A549 (cell line): ENCODE measurements at regions not wholly inside any gene's neighbourhood (a gene's known extent, or its start where the extent isn't known, plus 50 kb on each side); places are given as distances from the start of the nearest gene placed in this dataset.

ENCODE experiments used
- ESRRA ChIP-seq: fragments of 150-350 bp; IDR thresholded peaks from 2 replicates; pipeline ENCODE4 v1.6.1; 2014; ENCODE audit warnings: mild to moderate bottlenecking, low read length, borderline replicate concordance
- HOXA7 ChIP-seq: fragments of 250-450 bp; sonication (Bioruptor Pico); IDR thresholded peaks from 2 replicates; pipeline ENCODE4 v1.5.0; 2020; ENCODE audit warnings: mild to moderate bottlenecking, moderate library complexity
- MAFK ChIP-seq: fragments of 450-650 bp; IDR thresholded peaks from 2 replicates; pipeline ENCODE4 v1.6.1; 2014; ENCODE audit not compliant: partially characterized antibody
- MAZ ChIP-seq: fragments of 150-350 bp; IDR thresholded peaks from 2 replicates; pipeline ENCODE4 v1.6.1; 2014; ENCODE audit warnings: antibody characterized with exemption, low read depth, low read length, borderline replicate concordance
- MYC ChIP-seq: IDR thresholded peaks from 2 replicates; pipeline ENCODE4 v1.6.1; 2012; ENCODE audit warnings: mild to moderate bottlenecking, inconsistent platforms, low read length, improper control_type of control experiment, borderline replicate concordance
- POLR2A ChIP-seq: IDR thresholded peaks from 2 replicates; pipeline ENCODE4 v1.6.1; 2012; ENCODE audit warnings: mild to moderate bottlenecking, low read length
- RAD21 ChIP-seq, 2 experiments: fragments of >200 bp in 1 of 2; sonication (Bioruptor Twin) in 1 of 2; formaldehyde crosslinking in 1 of 2; IDR thresholded peaks in 1 of 2; conservative IDR thresholded peaks in 1 of 2; 2 replicates in 1 of 2; 3 replicates in 1 of 2; pipeline ENCODE4 v1.6.1; 2012 to 2018; ENCODE audit warnings: inconsistent platforms in 1 of 2
- RFX5 ChIP-seq: fragments of 450-650 bp; IDR thresholded peaks from 2 replicates; pipeline ENCODE4 v1.7.1; 2014; ENCODE audit warnings: antibody characterized with exemption, mild to moderate bottlenecking, moderate library complexity
- SMC3 ChIP-seq: fragments of >200 bp; sonication (Bioruptor Twin); formaldehyde crosslinking; IDR thresholded peaks from 3 replicates; pipeline ENCODE4 v1.6.1; 2018; ENCODE audit warnings: inconsistent platforms
- ZFP36 ChIP-seq: fragments of 450-650 bp; IDR thresholded peaks from 2 replicates; pipeline ENCODE4 v1.6.1; 2014; ENCODE audit warnings: borderline replicate concordance; ENCODE audit not compliant: partially characterized antibody
- TF ChIP-seq, protein P1 (sequence below): fragments of >200 bp; sonication (Bioruptor Twin); formaldehyde crosslinking; IDR thresholded peaks from 3 replicates; pipeline ENCODE4 v1.5.1; 2016
- TF ChIP-seq, protein P2 (sequence below): fragments of >200 bp; sonication (Bioruptor Twin); formaldehyde crosslinking; IDR thresholded peaks from 2 replicates; pipeline ENCODE4 v1.6.1; 2016
- TF ChIP-seq, protein P3 (sequence below): fragments of 200-600 bp; sonication (generic); IDR thresholded peaks from 2 replicates; pipeline ENCODE4 v1.6.1; 2016; ENCODE audit warnings: antibody characterized with exemption, mild to moderate bottlenecking, moderate library complexity
- TF ChIP-seq, protein P4 (sequence below): fragments of 250-450 bp; sonication (Bioruptor Pico); IDR thresholded peaks from 2 replicates; pipeline ENCODE4 v1.5.0; 2021; ENCODE audit warnings: mild to moderate bottlenecking, moderate library complexity, borderline replicate concordance

DNA sequence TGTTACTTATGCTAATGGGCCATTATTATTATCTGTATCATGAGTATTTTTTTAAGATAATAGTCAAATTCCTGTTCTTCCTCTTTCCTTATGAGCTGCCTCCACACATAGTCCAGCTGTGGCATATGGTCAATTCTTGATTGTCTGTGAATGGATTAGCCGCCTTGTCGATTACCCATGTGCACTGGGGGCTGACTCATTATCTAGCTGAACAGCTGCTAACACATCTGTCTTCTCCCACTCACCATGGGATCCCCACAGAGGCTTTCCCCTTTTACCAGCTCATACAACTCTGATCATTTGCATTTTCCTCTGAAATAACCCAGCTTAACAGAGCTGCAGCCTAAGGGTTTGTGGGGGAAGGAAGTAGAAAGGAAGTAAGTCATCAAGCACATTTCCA lies 915.0 kb downstream of the CDH11 start:
- TF ChIP-seq MAFK, result no peak
- TF ChIP-seq ESRRA, result no peak
- TF ChIP-seq MYC, result no peak
- TF ChIP-seq MAZ, result no peak
- TF ChIP-seq, protein P1, sequence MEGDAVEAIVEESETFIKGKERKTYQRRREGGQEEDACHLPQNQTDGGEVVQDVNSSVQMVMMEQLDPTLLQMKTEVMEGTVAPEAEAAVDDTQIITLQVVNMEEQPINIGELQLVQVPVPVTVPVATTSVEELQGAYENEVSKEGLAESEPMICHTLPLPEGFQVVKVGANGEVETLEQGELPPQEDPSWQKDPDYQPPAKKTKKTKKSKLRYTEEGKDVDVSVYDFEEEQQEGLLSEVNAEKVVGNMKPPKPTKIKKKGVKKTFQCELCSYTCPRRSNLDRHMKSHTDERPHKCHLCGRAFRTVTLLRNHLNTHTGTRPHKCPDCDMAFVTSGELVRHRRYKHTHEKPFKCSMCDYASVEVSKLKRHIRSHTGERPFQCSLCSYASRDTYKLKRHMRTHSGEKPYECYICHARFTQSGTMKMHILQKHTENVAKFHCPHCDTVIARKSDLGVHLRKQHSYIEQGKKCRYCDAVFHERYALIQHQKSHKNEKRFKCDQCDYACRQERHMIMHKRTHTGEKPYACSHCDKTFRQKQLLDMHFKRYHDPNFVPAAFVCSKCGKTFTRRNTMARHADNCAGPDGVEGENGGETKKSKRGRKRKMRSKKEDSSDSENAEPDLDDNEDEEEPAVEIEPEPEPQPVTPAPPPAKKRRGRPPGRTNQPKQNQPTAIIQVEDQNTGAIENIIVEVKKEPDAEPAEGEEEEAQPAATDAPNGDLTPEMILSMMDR, result no peak
- TF ChIP-seq RFX5, result no peak
- TF ChIP-seq ZFP36, result no peak
- no peak for TF ChIP-seq SMC3
- no peak for TF ChIP-seq RAD21 (conservative IDR thresholded peaks at IDR 0.05 in 1 of 2, IDR thresholded peaks at IDR 0.05 in 1 of 2)
- TF ChIP-seq, protein P2, sequence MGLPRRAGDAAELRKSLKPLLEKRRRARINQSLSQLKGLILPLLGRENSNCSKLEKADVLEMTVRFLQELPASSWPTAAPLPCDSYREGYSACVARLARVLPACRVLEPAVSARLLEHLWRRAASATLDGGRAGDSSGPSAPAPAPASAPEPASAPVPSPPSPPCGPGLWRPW, result no peak
- TF ChIP-seq, protein P3, sequence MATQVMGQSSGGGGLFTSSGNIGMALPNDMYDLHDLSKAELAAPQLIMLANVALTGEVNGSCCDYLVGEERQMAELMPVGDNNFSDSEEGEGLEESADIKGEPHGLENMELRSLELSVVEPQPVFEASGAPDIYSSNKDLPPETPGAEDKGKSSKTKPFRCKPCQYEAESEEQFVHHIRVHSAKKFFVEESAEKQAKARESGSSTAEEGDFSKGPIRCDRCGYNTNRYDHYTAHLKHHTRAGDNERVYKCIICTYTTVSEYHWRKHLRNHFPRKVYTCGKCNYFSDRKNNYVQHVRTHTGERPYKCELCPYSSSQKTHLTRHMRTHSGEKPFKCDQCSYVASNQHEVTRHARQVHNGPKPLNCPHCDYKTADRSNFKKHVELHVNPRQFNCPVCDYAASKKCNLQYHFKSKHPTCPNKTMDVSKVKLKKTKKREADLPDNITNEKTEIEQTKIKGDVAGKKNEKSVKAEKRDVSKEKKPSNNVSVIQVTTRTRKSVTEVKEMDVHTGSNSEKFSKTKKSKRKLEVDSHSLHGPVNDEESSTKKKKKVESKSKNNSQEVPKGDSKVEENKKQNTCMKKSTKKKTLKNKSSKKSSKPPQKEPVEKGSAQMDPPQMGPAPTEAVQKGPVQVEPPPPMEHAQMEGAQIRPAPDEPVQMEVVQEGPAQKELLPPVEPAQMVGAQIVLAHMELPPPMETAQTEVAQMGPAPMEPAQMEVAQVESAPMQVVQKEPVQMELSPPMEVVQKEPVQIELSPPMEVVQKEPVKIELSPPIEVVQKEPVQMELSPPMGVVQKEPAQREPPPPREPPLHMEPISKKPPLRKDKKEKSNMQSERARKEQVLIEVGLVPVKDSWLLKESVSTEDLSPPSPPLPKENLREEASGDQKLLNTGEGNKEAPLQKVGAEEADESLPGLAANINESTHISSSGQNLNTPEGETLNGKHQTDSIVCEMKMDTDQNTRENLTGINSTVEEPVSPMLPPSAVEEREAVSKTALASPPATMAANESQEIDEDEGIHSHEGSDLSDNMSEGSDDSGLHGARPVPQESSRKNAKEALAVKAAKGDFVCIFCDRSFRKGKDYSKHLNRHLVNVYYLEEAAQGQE, result no peak
- no peak for TF ChIP-seq HOXA7 (CRISPR knock-in tag)
- TF ChIP-seq POLR2A, result no peak
- TF ChIP-seq, protein P4, sequence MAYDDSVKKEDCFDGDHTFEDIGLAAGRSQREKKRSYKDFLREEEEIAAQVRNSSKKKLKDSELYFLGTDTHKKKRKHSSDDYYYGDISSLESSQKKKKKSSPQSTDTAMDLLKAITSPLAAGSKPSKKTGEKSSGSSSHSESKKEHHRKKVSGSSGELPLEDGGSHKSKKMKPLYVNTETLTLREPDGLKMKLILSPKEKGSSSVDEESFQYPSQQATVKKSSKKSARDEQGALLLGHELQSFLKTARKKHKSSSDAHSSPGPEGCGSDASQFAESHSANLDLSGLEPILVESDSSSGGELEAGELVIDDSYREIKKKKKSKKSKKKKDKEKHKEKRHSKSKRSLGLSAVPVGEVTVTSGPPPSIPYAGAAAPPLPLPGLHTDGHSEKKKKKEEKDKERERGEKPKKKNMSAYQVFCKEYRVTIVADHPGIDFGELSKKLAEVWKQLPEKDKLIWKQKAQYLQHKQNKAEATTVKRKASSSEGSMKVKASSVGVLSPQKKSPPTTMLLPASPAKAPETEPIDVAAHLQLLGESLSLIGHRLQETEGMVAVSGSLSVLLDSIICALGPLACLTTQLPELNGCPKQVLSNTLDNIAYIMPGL, result no peak
